K562 (cell line): ENCODE measurements at regions not wholly inside any gene's neighbourhood (a gene's known extent, or its start where the extent isn't known, plus 50 kb on each side); places are given as distances from the start of the nearest gene placed in this dataset.

Source experiments
- ATAC-seq: fragments of 200-7000 bp; cut with Tn5 transposase; 3 replicates; pipeline ENCODE4 v1.9.1; 2020; ENCODE audit warnings: moderate library complexity
- BruUV-seq: library from RNA; stranded (reverse); fragments of 400-500 nt; replicated peaks from 2 replicates; lab custom pipeline; 2021; lab: Mats Ljungman, UMichigan
- CTCF ChIA-PET: fragments of 300-600 bp; formaldehyde crosslinking; extraction: SDS; loops from one replicate; lab custom pipeline; 2021; ENCODE audit warnings: low intra/inter-chr PET ratio; lab: Yijun Ruan, JAX
- POLR2A ChIA-PET: fragments of 300-600, 350-650 bp; sonication (Branson Sonifier 250); formaldehyde crosslinking; extraction: SDS; loops from one replicate; lab custom pipeline; 2021; ENCODE audit warnings: antibody characterized with exemption, inconsistent platforms; lab: Yijun Ruan, JAX
- DNase-seq, 4 experiments: peaks; one replicate each; pipeline versions ENCODE4 v3.0.0 to v3.0.0-alpha.2; 2011 to 2018; ENCODE audit warnings: low spot score in 3 of 4, mixed read lengths in 3 of 4; ENCODE audit errors: extremely low read depth in 1 of 4
- FAIRE-seq: peaks from 2 replicates; lab custom pipeline; 2011; peaks lifted over from hg19 to GRCh38; lab: Jason Lieb, UNC
- H2AFZ ChIP-seq: 2 replicates; pipeline ENCODE4 v1.6.0; 2011; ENCODE audit warnings: low read depth, low read length, control low read depth, inconsistent platforms
- H3K27ac ChIP-seq: fragments of 200-600 bp; 3 replicates; pipeline ENCODE4 v1.8.0; 2011; ENCODE audit warnings: low read depth, mild to moderate bottlenecking, control low read depth, inconsistent platforms, low read length, moderate library complexity, mixed read lengths; ENCODE audit errors: extremely low read depth
- H3K27me3 ChIP-seq, 2 experiments: fragments of 300-600 bp in 1 of 2; 2 replicates in 1 of 2; 3 replicates in 1 of 2; pipeline versions ENCODE4 v1.6.0 to v1.8.0; 2011; ENCODE audit warnings: inconsistent platforms in 2 of 2, low read length in 2 of 2, mild to moderate bottlenecking in 1 of 2, mixed read lengths in 1 of 2, moderate library complexity in 1 of 2; ENCODE audit not compliant: control insufficient read depth in 2 of 2, insufficient read depth in 2 of 2
- H3K36me3 ChIP-seq: fragments of 300-600 bp; 3 replicates; pipeline ENCODE4 v1.8.0; 2011; ENCODE audit warnings: mild to moderate bottlenecking, low read length, inconsistent platforms; ENCODE audit not compliant: control insufficient read depth, insufficient read depth
- H3K4me1 ChIP-seq, 2 experiments: fragments of 200-600 bp in 1 of 2; replicated peaks in 1 of 2; 2 replicates in 1 of 2; 3 replicates in 1 of 2; pipeline versions ENCODE4 v1.5.1 to v1.8.0; 2011; ENCODE audit warnings: inconsistent platforms in 2 of 2, low read length in 2 of 2, mild to moderate bottlenecking in 1 of 2, mixed read lengths in 1 of 2, moderate library complexity in 1 of 2; ENCODE audit not compliant: control insufficient read depth in 2 of 2, insufficient read depth in 2 of 2
- H3K4me2 ChIP-seq: 2 replicates; pipeline ENCODE4 v1.6.1; 2011; ENCODE audit warnings: low read length, control low read depth, inconsistent platforms, mixed read lengths; ENCODE audit not compliant: insufficient read depth
- H3K4me3 ChIP-seq: fragments of 200-600 bp; sonication (generic), shearing (Covaris generic); 2 replicates; pipeline ENCODE4 v1.5.1; 2016; ENCODE audit warnings: control low read depth, inconsistent platforms
- H3K79me2 ChIP-seq: fragments of 200-600 bp; 3 replicates; pipeline ENCODE4 v1.8.0; 2011; ENCODE audit warnings: low read length, inconsistent platforms; ENCODE audit not compliant: control insufficient read depth, insufficient read depth
- H3K9ac ChIP-seq, 2 experiments: 2 replicates each; pipeline versions ENCODE4 v1.6.0 to v1.6.1; 2011; ENCODE audit warnings: low read depth in 2 of 2, low read length in 2 of 2, control low read depth in 1 of 2, inconsistent platforms in 1 of 2, mild to moderate bottlenecking in 1 of 2, mixed read lengths in 1 of 2; ENCODE audit not compliant: insufficient read depth in 1 of 2
- H3K9me1 ChIP-seq: one replicate; pipeline ENCODE4 v1.6.0; 2011; ENCODE audit warnings: inconsistent platforms, mild to moderate bottlenecking, low read length, moderate library complexity; ENCODE audit not compliant: control insufficient read depth, insufficient read depth
- H3K9me3 ChIP-seq: replicated peaks from 2 replicates; pipeline ENCODE4 v1.5.1; 2011; ENCODE audit warnings: low read depth, low read length, inconsistent platforms; ENCODE audit not compliant: control insufficient read depth, insufficient read depth
- H4K20me1 ChIP-seq: replicated peaks from 2 replicates; pipeline ENCODE4 v1.6.1; 2011; ENCODE audit warnings: low read length, inconsistent platforms, mixed read lengths; ENCODE audit not compliant: control insufficient read depth, insufficient read depth
- BCL6 ChIP-seq: fragments of 250-450 bp; sonication (Bioruptor Pico); IDR thresholded peaks from 2 replicates; pipeline ENCODE4 v1.4.0; 2020
- CEBPG ChIP-seq, 3 experiments: fragments of 200-800 bp in 1 of 3; sonication (Bioruptor generic) in 1 of 3; sonication (generic) in 1 of 3; formaldehyde crosslinking in 1 of 3; IDR thresholded peaks in 2 of 3; conservative IDR thresholded peaks in 1 of 3; 2 replicates each; pipeline versions ENCODE4 v1.6.1 to v1.8.0; 2016 to 2022; ENCODE audit warnings: missing compliant biosample characterization in 2 of 3, missing genetic modification characterization in 2 of 3, mild to moderate bottlenecking in 1 of 3, missing genetic modification reagents in 1 of 3
- HCFC1 ChIP-seq: IDR thresholded peaks from 2 replicates; pipeline ENCODE4 v1.6.1; 2012; ENCODE audit warnings: low read depth, low read length, improper control_type of control experiment
- MAZ ChIP-seq, 2 experiments: fragments of 450-650 bp in 1 of 2; sonication (generic) in 1 of 2; formaldehyde crosslinking; IDR thresholded peaks in 1 of 2; conservative IDR thresholded peaks in 1 of 2; 2 replicates each; pipeline versions ENCODE4 v1.4.0 to v1.5.0; 2020; ENCODE audit warnings: mild to moderate bottlenecking in 1 of 2, missing genetic modification reagents in 1 of 2
- MCM7 ChIP-seq, 2 experiments: fragments of 450-650 bp; IDR thresholded peaks; 2 replicates each; pipeline ENCODE4 v1.6.1; 2016 to 2018
- PHB2 ChIP-seq: fragments of 450-650 bp; IDR thresholded peaks from 2 replicates; pipeline ENCODE4 v1.6.1; 2017; ENCODE audit warnings: low read depth
- ZFP1 ChIP-seq: fragments of 450-650 bp; formaldehyde crosslinking; IDR thresholded peaks from 2 replicates; pipeline ENCODE4 v1.4.0; 2020; ENCODE audit warnings: mild to moderate bottlenecking, mixed read lengths
- ZNF217 ChIP-seq: sonication (generic); formaldehyde crosslinking; IDR thresholded peaks from 2 replicates; pipeline ENCODE4 v1.8.0; 2022; ENCODE audit warnings: mild to moderate bottlenecking, missing genetic modification reagents
- ZNF384 ChIP-seq: IDR thresholded peaks from 2 replicates; pipeline ENCODE4 v1.6.1; 2012; ENCODE audit warnings: low read depth, low read length, improper control_type of control experiment
- ZNF408 ChIP-seq: fragments of 250-450 bp; sonication (Bioruptor Pico); IDR thresholded peaks from 2 replicates; pipeline ENCODE4 v1.4.0; 2020; ENCODE audit warnings: low read depth, mild to moderate bottlenecking, moderate library complexity
- ZNF668 ChIP-seq: fragments of 250-450 bp; sonication (Bioruptor Pico); IDR thresholded peaks from 2 replicates; pipeline ENCODE4 v1.8.0; 2022; ENCODE audit warnings: mild to moderate bottlenecking, inconsistent platforms
- WGBS: fragments of 100-300 bp; shearing (Covaris generic); methylation state at CpG from one replicate; pipeline ENCODE4 v1.1.6; 2016; ENCODE audit warnings: low coverage, mixed read lengths; ENCODE audit not compliant: insufficient coverage; ENCODE audit errors: missing lambda C conversion rate; 5-methylcytosine and 5-hydroxymethylcytosine counted together
- in situ Hi-C: fragments of 300-500 bp; cut with MboI; formaldehyde crosslinking; loops from 4 replicates; pipeline ENCODE4 v1.15.0; 2018; ENCODE audit warnings: inconsistent platforms, mixed read lengths
- intact Hi-C: fragments of 100-400 bp; cut with micrococcal nuclease; formaldehyde crosslinking; loops from 2 replicates; pipeline ENCODE4 v1.14.2; 2022
- TF ChIP-seq, protein P1 (sequence below): fragments of 250-450 bp; sonication (Bioruptor Pico); IDR thresholded peaks from 2 replicates; pipeline ENCODE4 v1.5.0; 2020; ENCODE audit warnings: mild to moderate bottlenecking
- TF ChIP-seq, protein P2 (sequence below): fragments of 200-800 bp; sonication (Bioruptor generic); IDR thresholded peaks from 2 replicates; pipeline ENCODE4 v1.6.1; 2016; ENCODE audit warnings: missing genetic modification characterization, missing compliant biosample characterization

DNA sequence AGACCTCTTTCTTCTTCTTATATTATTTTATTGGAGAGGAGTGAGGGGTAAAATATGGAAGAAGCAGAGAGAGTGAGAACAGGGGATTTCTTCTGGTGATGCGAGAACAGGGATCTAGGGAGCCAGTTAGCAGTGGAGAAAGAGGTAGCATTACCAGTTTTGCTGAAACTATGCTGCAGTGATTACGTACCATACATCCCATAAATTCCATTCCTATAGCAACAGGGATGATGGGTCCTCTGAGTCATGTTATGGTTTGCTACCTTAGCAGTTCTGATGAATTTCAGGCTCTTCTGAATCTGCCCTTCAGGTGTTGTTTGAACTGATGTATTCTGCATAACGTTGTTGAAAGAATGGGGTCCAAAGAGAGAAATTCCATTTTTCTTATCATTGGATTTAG, 625.4 kb upstream of the LRFN5 start:
- no peaks in the 10 kb centered on the region for H3K4me1 ChIP-seq
- no peaks in the 10 kb centered on the region for H3K79me2 ChIP-seq
- no peak overlapping the region for H2AFZ ChIP-seq
- H3K36me3 ChIP-seq, result no peaks in the 10 kb centered on the region
- no peak for FAIRE-seq
- intact Hi-C loops, result no loop called here
- H3K27me3 ChIP-seq, result no peaks in the 10 kb centered on the region
- no peak overlapping the region for H3K4me3 ChIP-seq
- H4K20me1 ChIP-seq, result no peaks in the 10 kb centered on the region
- in situ Hi-C loops, result no loop called here
- ChIA-PET POLR2A (no interaction called here), CTCF (no interaction called here)
- H3K9me3 ChIP-seq, result no peaks in the 10 kb centered on the region
- no TSS peak for BruUV-seq
- H3K27ac ChIP-seq, result no peak overlapping the region
- 0% methylated on average over 3 of the region's 3 CpGs for WGBS
- no peak for DNase-seq
- H3K9ac ChIP-seq, result no peak overlapping the region
- no peaks in the 10 kb centered on the region for H3K9me1 ChIP-seq
- no peak for ATAC-seq
- no peak overlapping the region for H3K4me2 ChIP-seq
- TF ChIP-seq MAZ (CRISPR knock-in tag; conservative IDR thresholded peaks at IDR 0.05 in 1 of 2, IDR thresholded peaks at IDR 0.05 in 1 of 2) (no peak), HCFC1 (no peak), ZFP1 (CRISPR knock-in tag) (no peak), MCM7 (IDR thresholded peaks at IDR 0.05) (no peak), BCL6 (CRISPR knock-in tag) (no peak), ZNF668 (CRISPR knock-in tag) (no peak), CEBPG (CRISPR knock-in tag; IDR thresholded peaks at IDR 0.05) (no peak), CEBPG (tag; conservative IDR thresholded peaks at IDR 0.05 in 1 of 2, IDR thresholded peaks at IDR 0.05 in 1 of 2) (no peak), PHB2 (no peak), ZNF408 (CRISPR knock-in tag) (no peak), ZNF217 (CRISPR knock-in tag) (no peak), ZNF384 (no peak)
- TF ChIP-seq, protein P1, sequence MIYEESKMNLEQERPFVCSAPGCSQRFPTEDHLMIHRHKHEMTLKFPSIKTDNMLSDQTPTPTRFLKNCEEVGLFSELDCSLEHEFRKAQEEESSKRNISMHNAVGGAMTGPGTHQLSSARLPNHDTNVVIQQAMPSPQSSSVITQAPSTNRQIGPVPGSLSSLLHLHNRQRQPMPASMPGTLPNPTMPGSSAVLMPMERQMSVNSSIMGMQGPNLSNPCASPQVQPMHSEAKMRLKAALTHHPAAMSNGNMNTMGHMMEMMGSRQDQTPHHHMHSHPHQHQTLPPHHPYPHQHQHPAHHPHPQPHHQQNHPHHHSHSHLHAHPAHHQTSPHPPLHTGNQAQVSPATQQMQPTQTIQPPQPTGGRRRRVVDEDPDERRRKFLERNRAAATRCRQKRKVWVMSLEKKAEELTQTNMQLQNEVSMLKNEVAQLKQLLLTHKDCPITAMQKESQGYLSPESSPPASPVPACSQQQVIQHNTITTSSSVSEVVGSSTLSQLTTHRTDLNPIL (CRISPR knock-in tag), result no peak
- TF ChIP-seq, protein P2, sequence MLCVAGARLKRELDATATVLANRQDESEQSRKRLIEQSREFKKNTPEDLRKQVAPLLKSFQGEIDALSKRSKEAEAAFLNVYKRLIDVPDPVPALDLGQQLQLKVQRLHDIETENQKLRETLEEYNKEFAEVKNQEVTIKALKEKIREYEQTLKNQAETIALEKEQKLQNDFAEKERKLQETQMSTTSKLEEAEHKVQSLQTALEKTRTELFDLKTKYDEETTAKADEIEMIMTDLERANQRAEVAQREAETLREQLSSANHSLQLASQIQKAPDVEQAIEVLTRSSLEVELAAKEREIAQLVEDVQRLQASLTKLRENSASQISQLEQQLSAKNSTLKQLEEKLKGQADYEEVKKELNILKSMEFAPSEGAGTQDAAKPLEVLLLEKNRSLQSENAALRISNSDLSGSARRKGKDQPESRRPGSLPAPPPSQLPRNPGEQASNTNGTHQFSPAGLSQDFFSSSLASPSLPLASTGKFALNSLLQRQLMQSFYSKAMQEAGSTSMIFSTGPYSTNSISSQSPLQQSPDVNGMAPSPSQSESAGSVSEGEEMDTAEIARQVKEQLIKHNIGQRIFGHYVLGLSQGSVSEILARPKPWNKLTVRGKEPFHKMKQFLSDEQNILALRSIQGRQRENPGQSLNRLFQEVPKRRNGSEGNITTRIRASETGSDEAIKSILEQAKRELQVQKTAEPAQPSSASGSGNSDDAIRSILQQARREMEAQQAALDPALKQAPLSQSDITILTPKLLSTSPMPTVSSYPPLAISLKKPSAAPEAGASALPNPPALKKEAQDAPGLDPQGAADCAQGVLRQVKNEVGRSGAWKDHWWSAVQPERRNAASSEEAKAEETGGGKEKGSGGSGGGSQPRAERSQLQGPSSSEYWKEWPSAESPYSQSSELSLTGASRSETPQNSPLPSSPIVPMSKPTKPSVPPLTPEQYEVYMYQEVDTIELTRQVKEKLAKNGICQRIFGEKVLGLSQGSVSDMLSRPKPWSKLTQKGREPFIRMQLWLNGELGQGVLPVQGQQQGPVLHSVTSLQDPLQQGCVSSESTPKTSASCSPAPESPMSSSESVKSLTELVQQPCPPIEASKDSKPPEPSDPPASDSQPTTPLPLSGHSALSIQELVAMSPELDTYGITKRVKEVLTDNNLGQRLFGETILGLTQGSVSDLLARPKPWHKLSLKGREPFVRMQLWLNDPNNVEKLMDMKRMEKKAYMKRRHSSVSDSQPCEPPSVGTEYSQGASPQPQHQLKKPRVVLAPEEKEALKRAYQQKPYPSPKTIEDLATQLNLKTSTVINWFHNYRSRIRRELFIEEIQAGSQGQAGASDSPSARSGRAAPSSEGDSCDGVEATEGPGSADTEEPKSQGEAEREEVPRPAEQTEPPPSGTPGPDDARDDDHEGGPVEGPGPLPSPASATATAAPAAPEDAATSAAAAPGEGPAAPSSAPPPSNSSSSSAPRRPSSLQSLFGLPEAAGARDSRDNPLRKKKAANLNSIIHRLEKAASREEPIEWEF (CRISPR knock-in tag), result no peak
